GM18909 (cell line): ENCODE measurements at regions not wholly inside any gene's neighbourhood (a gene's known extent, or its start where the extent isn't known, plus 50 kb on each side); places are given as distances from the start of the nearest gene placed in this dataset.

Source experiments
- ATAC-seq: cut with Tn5 transposase; IDR thresholded peaks from one replicate; pipeline ENCODE4 v1.9.1; 2021; ENCODE audit warnings: mild to moderate bottlenecking; ENCODE audit not compliant: unreplicated experiment, poor library complexity

GRCh38 chr14:58872061-58872460, 234.3 kb downstream of the DACT1 start:
- ATAC-seq = no peak

- ATAC-seq = no peak
Observed at GRCh38 chr14:58873228-58873953, 235.6 kb downstream of the DACT1 start.

- ATAC-seq = no peak
Observed at GRCh38 chr14:58875613-58876012, 237.9 kb downstream of the DACT1 start.

GRCh38 chr14:58876608-58877007, 238.8 kb downstream of the DACT1 start:
- no peak for ATAC-seq

GRCh38 chr14:58878439-58879139, 240.8 kb downstream of the DACT1 start:
- ATAC-seq = no peak

- ATAC-seq = no peak
Observed at GRCh38 chr14:58881433-58881832, 243.7 kb downstream of the DACT1 start.

- ATAC-seq = no peak
Observed at GRCh38 chr14:58882577-58883018, 244.8 kb downstream of the DACT1 start.

- ATAC-seq = no peak
Observed at GRCh38 chr14:58884442-58884841, 246.7 kb downstream of the DACT1 start.

- ATAC-seq = no peak
Observed at GRCh38 chr14:58887931-58888330, 250.2 kb downstream of the DACT1 start.

GRCh38 chr14:58898655-58899316, 261.0 kb downstream of the DACT1 start:
- no peak for ATAC-seq

- no peak for ATAC-seq
Observed at GRCh38 chr14:58899317-58899713, 261.6 kb downstream of the DACT1 start.

GRCh38 chr14:58901826-58902225, 264.1 kb downstream of the DACT1 start:
- ATAC-seq = no peak

GRCh38 chr14:58904776-58905175, 267.0 kb downstream of the DACT1 start:
- no peak for ATAC-seq

- ATAC-seq = no peak
Observed at GRCh38 chr14:58907803-58908202, 270.0 kb downstream of the DACT1 start.

- no peak for ATAC-seq
Observed at GRCh38 chr14:58912287-58912686, 274.5 kb downstream of the DACT1 start.

GRCh38 chr14:58912799-58913432, 275.2 kb downstream of the DACT1 start:
- no peak for ATAC-seq

GRCh38 chr14:58914279-58914855, 274.1 kb upstream of the DAAM1 start:
- ATAC-seq = no peak

- ATAC-seq = no peak
Observed at GRCh38 chr14:58915646-58916045, 272.8 kb upstream of the DAAM1 start.

- ATAC-seq = no peak
Observed at GRCh38 chr14:58918066-58918738, 270.3 kb upstream of the DAAM1 start.

GRCh38 chr14:58919217-58919616, 269.2 kb upstream of the DAAM1 start:
- ATAC-seq = no peak
